WERI-Rb-1 (cell line): ENCODE measurements at regions not wholly inside any gene's neighbourhood (a gene's known extent, or its start where the extent isn't known, plus 50 kb on each side); places are given as distances from the start of the nearest gene placed in this dataset.

ENCODE experiments used
- DNase-seq: peaks from one replicate; pipeline ENCODE4 v3.0.0-alpha.2; 2020
- H3K27ac ChIP-seq: fragments of 250-450 bp; sonication (Bioruptor Pico); 2 replicates; pipeline ENCODE4 v1.5.1; 2020; ENCODE audit warnings: mild to moderate bottlenecking, moderate library complexity
- H3K27me3 ChIP-seq: fragments of 250-450 bp; sonication (Bioruptor Pico); 2 replicates; pipeline ENCODE4 v1.5.1; 2021; ENCODE audit warnings: mild to moderate bottlenecking, low read depth, moderate library complexity; ENCODE audit not compliant: insufficient read depth, severe bottlenecking
- H3K36me3 ChIP-seq: fragments of 250-450 bp; sonication (Bioruptor Pico); 2 replicates; pipeline ENCODE4 v1.5.1; 2020; ENCODE audit warnings: mild to moderate bottlenecking, moderate library complexity
- H3K4me3 ChIP-seq: 2 replicates; pipeline ENCODE4 v1.5.1; 2011; ENCODE audit warnings: low read depth, mild to moderate bottlenecking, control low read depth, low read length
- H3K9me3 ChIP-seq: fragments of 250-450 bp; sonication (Bioruptor Pico); 2 replicates; pipeline ENCODE4 v1.5.1; 2021; ENCODE audit warnings: mild to moderate bottlenecking, moderate library complexity; ENCODE audit not compliant: severe bottlenecking
- TF ChIP-seq, protein P1 (sequence below): IDR thresholded peaks from 2 replicates; pipeline ENCODE4 v1.5.1; 2011; ENCODE audit warnings: low read depth, mild to moderate bottlenecking, control low read depth, inconsistent platforms, low read length

DNA sequence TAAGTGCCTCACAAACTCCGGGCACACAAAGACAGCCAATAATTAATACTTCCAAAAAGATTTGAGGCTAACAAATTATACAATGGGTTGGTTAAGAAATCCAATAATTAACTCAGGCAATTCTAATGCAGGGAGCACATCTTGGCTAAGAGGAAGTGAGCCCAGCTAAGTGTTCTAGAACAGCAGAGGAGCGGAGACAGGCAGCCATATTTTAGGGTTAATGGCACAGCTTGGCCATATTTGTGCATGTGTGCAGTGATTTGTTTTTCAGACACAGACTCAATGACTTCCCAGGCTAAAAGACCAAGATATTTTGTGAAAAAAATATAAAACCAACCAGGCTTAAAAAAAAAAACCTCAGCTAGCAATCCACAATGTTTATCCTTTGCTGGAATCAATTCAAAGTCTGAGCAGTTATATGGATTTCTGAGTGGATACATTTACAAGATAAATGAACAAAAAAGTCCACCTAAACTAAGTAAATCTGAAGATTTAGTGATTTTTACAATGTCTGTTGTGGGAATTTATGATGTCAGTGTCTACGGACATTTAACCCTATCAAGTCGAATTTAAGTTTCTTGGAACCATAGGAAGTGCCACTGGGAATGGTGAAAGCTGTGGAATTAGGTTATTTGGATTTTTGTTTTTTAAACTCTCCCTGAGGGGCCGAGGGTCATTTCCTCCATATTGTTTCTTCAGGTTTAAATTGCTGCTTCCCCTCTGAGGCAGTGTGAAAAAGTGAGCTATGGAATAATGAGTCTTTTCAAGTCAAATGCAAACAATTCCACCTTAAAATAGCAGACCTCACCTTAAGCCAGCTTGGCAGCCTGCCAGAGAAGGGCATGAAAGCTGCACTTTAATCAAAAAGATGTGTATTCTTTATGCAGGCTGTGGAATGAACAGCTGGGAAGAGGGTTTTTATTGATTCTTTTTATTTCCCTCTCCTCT is 413.7 kb upstream of the TBL1XR1 start:
- DNase-seq: peak; percentile 20
- Histone ChIP-seq H3K27ac (no peak overlapping the region), H3K4me3 (no peak overlapping the region), H3K9me3 (no peaks in the 10 kb centered on the region), H3K36me3 (no peaks in the 10 kb centered on the region), H3K27me3 (no peaks in the 10 kb centered on the region)
- TF ChIP-seq, protein P1, sequence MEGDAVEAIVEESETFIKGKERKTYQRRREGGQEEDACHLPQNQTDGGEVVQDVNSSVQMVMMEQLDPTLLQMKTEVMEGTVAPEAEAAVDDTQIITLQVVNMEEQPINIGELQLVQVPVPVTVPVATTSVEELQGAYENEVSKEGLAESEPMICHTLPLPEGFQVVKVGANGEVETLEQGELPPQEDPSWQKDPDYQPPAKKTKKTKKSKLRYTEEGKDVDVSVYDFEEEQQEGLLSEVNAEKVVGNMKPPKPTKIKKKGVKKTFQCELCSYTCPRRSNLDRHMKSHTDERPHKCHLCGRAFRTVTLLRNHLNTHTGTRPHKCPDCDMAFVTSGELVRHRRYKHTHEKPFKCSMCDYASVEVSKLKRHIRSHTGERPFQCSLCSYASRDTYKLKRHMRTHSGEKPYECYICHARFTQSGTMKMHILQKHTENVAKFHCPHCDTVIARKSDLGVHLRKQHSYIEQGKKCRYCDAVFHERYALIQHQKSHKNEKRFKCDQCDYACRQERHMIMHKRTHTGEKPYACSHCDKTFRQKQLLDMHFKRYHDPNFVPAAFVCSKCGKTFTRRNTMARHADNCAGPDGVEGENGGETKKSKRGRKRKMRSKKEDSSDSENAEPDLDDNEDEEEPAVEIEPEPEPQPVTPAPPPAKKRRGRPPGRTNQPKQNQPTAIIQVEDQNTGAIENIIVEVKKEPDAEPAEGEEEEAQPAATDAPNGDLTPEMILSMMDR: no peak

DNA sequence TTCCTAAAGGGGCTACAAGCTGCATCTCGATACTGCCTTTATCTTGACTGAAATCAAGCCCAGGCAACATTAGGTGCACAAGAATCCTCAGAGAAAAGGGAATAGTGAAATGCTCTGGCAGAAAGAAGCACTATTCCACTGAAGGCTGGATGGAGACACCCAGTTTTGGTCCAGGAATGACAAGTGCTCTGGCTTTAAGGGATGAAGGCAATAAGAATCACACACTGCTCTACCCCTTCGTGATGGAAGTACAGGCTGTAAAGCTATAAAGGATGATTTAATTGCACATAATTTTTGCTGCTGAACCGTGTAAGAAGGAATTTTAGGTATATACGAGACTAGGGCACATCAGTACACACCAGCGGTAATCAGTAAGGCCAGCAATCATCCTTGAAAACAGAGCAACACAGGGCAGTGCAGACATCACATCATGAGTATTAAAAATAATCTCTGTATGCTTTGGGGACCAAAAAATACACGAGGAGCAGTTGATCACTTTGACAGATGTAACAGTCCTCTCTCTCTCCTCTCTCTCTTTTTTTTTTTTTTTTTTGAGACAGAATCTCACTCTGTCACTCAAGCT is 414.6 kb upstream of the TBL1XR1 start:
- Histone ChIP-seq H3K4me3 (no peak overlapping the region), H3K9me3 (no peaks in the 10 kb centered on the region), H3K27ac (no peak overlapping the region), H3K27me3 (no peaks in the 10 kb centered on the region), H3K36me3 (no peaks in the 10 kb centered on the region)
- no peak for DNase-seq
- TF ChIP-seq, protein P1: no peak

DNA sequence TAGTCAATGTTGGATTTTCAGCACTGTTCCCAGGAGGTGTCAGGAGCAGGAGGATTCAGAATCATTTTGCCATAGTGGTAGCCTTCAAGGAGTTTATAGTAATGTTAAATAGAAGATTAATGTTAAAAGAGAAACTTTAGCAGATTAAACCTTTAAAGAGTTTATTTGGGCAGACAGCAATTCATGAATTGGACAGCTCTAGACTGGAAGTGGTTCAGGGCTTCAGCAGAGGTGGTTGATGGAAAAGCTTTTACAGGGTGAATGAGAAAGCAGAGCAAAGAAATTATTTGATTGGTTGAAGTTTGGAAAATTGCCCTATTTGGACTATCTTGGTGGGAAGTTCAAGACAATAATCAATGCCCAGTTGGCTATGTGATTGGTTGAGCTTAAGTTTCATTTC is 416.6 kb upstream of the TBL1XR1 start:
- Histone ChIP-seq H3K27me3 (no peaks in the 10 kb centered on the region), H3K9me3 (no peaks in the 10 kb centered on the region), H3K4me3 (no peak overlapping the region), H3K36me3 (no peaks in the 10 kb centered on the region), H3K27ac (no peak overlapping the region)
- DNase-seq: no peak
- TF ChIP-seq, protein P1: no peak

DNA sequence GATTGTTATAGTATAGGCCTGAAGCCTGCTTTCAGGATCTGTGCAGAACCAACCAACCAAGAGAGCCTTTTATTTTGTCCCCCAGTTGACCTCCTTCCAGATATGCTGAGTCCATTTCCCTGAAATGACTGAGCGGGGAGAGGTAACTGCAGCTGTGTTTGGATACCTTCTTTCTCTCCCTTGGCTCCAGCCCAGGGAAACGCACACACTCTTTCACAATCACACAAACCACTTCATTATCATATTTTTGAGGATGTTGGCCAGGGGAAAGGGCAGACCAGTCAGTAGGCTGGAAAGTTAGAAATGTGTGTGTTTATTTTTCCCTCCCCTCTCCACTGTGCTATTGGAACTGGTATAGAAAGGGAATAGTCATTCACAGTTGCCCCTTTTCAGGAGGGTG is 417.7 kb upstream of the TBL1XR1 start:
- Histone ChIP-seq H3K9me3 (no peaks in the 10 kb centered on the region), H3K27me3 (no peaks in the 10 kb centered on the region), H3K36me3 (no peaks in the 10 kb centered on the region), H3K27ac (no peak overlapping the region), H3K4me3 (no peak overlapping the region)
- DNase-seq: no peak
- TF ChIP-seq, protein P1: no peak

DNA sequence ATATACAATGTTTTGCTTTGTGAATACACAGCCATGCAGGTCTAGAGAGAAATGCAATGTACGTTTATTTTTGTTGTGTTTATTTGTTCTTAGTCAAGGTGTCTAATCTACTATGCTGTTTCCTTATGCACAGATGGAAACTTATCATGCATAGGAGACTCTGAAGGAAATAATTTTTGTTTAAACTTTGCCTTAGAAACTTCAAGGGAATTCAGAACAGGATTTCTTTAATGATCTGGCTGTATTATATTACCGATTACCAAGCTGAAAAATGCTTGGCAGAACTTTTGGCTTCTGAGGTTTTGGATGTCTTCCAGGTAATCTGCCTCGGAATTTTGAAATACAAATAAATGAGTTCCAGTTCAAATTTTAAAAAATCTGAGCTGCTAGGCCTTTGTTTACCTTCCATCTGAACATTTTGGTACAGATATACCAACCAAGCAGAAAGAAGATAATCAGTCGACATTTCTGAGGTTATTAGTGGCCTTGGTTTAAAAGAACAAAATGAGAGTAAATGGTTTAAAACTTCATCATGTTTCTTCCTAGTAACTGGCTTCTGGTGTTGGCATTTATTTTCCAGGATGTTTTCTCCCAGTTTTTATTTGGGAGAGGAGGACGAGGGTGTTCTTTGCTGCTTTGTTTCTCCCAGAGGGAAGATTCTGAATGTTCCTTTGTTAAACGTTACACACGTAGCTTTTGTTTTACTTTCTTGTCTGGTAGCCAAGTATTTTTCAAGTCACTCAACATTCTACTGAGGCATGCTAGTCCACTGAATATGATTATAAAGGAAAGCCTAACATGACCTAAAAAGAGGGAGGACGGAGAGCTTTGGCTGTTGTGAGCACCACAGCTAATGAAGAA is 421.8 kb upstream of the TBL1XR1 start:
- no peak overlapping the region for H3K27ac ChIP-seq
- TF ChIP-seq, protein P1: no peak
- no peaks in the 10 kb centered on the region for H3K36me3 ChIP-seq
- no peaks in the 10 kb centered on the region for H3K27me3 ChIP-seq
- H3K9me3 ChIP-seq: no peaks in the 10 kb centered on the region
- DNase-seq: no peak
- H3K4me3 ChIP-seq: no peak overlapping the region
